ENCODE measurements at regions not wholly inside any gene's neighbourhood (a gene's known extent, or its start where the extent isn't known, plus 50 kb on each side); places are given as distances from the start of the nearest gene placed in this dataset.
"Not testable (repeated sequence)": the region's sequence is repeated elsewhere in the genome, so short reads cannot be mapped to it uniquely, and the experiment has no call there.

GRCh38 chr9:80976403-80976802 lies 712.9 kb downstream of the TLE1 start:
- H3K4me3 ChIP-seq (ENCODE audit: low read depth, poor library complexity, severe bottlenecking): no peak overlapping the region
- no peak for DNase-seq (ENCODE audit: low spot score in 2 of 2)
- intact Hi-C loops (cut with DNase I; ENCODE audit: low total_unique reads): no loop called here
- TF ChIP-seq POLR2A (IDR thresholded peaks at IDR 0.05) (no peak), CTCF (IDR thresholded peaks at IDR 0.05) (no peak)
- WGBS, 2 donors: 62 to 63% methylated on average over 3 of the region's 3 CpGs

- WGBS, 2 donors: 79 to 94% methylated on average over 2 of the region's 2 CpGs
- intact Hi-C loops (cut with DNase I; ENCODE audit: low total_unique reads); DNase-seq (ENCODE audit: low spot score in 2 of 2); H3K4me3 ChIP-seq (ENCODE audit: low read depth, poor library complexity, severe bottlenecking): not testable (repeated sequence)
Measured at GRCh38 chr9:80970377-80970776, 719.0 kb downstream of the TLE1 start.

GRCh38 chr9:80968611-80969010 lies 720.7 kb downstream of the TLE1 start:
- intact Hi-C loops (cut with DNase I; ENCODE audit: low total_unique reads): no loop called here
- no peak overlapping the region for H3K4me3 ChIP-seq (ENCODE audit: low read depth, poor library complexity, severe bottlenecking)
- TF ChIP-seq CTCF (IDR thresholded peaks at IDR 0.05): no peak
- no peak for TF ChIP-seq POLR2A (IDR thresholded peaks at IDR 0.05)
- WGBS, 2 donors: 93 to 98% methylated on average over 1 of the region's 1 CpG
- no peak for DNase-seq (ENCODE audit: low spot score in 2 of 2)

GRCh38 chr9:80964914-80965313 lies 724.4 kb downstream of the TLE1 start:
- intact Hi-C loops (cut with DNase I; ENCODE audit: low total_unique reads): no loop called here
- TF ChIP-seq POLR2A (IDR thresholded peaks at IDR 0.05): no peak
- no peak for TF ChIP-seq CTCF (IDR thresholded peaks at IDR 0.05)
- WGBS, 2 donors: 75 to 89% methylated on average over 2 of the region's 2 CpGs
- H3K4me3 ChIP-seq (ENCODE audit: low read depth, poor library complexity, severe bottlenecking): no peak overlapping the region
- no peak for DNase-seq (ENCODE audit: low spot score in 2 of 2)

- intact Hi-C loops (cut with DNase I; ENCODE audit: low total_unique reads): no loop called here
- no peak for TF ChIP-seq POLR2A (IDR thresholded peaks at IDR 0.05)
- no peak for TF ChIP-seq CTCF (IDR thresholded peaks at IDR 0.05)
- no peak for DNase-seq (ENCODE audit: low spot score in 2 of 2)
- no peak overlapping the region for H3K4me3 ChIP-seq (ENCODE audit: low read depth, poor library complexity, severe bottlenecking)
- WGBS, 2 donors: 72 to 74% methylated on average over 4 of the region's 4 CpGs
Measured at GRCh38 chr9:80964374-80964773, 725.0 kb downstream of the TLE1 start.

GRCh38 chr9:80957801-80958200 lies 731.5 kb downstream of the TLE1 start:
- no peak overlapping the region for H3K4me3 ChIP-seq (ENCODE audit: low read depth, poor library complexity, severe bottlenecking)
- no peak for TF ChIP-seq CTCF (IDR thresholded peaks at IDR 0.05)
- TF ChIP-seq POLR2A (IDR thresholded peaks at IDR 0.05): no peak
- intact Hi-C loops (cut with DNase I; ENCODE audit: low total_unique reads): no loop called here
- 68 to 74% methylated on average over 3 of the region's 3 CpGs for WGBS, 2 donors
- no peak for DNase-seq (ENCODE audit: low spot score in 2 of 2)
